ENCODE measurements at regions not wholly inside any gene's neighbourhood (a gene's known extent, or its start where the extent isn't known, plus 50 kb on each side); places are given as distances from the start of the nearest gene placed in this dataset.

- TF ChIP-seq CHD7 (IDR thresholded peaks at IDR 0.05; ENCODE audit: insufficient replicate concordance, low read length) (no peak), SIRT6 (IDR thresholded peaks at IDR 0.05; ENCODE audit: low read length) (no peak), KDM4A (IDR thresholded peaks at IDR 0.05; ENCODE audit: low read depth, low read length, severe bottlenecking) (no peak), ZNF274 (IDR thresholded peaks at IDR 0.05; ENCODE audit: borderline replicate concordance, extremely low read depth, low read length) (no peak), CBX5 (IDR thresholded peaks at IDR 0.05; ENCODE audit: low read depth, low read length) (no peak)
These were observed 193.5 kb upstream of the AMOT start (continued) for GRCh38 chrX:113033966-113034680.
